ENCODE measurements at regions not wholly inside any gene's neighbourhood (a gene's known extent, or its start where the extent isn't known, plus 50 kb on each side); places are given as distances from the start of the nearest gene placed in this dataset.

DNA sequence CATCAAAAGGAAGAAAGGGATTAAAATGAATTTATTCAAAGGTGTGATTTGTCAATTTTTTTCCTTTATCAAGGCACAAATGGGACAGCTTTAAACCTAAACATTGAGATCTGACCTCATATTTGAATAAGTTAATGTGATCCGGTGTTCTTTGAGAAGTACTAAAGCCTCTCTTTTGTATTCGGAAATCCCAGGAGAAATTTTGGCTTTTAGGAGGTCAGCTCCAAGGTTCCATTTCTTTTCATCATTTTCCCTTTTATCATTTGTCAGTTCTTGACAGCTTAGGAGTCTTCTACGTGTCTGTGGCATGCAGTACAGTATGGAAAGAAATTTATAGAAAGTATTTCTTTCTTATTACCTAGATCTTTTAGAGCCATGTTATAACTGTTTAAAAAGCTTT, 873.4 kb upstream of the CDH8 start:
- no peak for FAIRE-seq

More for the DNA sequence above, 873.4 kb upstream of the CDH8 start:
- H2AFZ ChIP-seq (ENCODE audit: control insufficient read depth, low read depth, low read length) = no peak overlapping the region
- no peaks in the 10 kb centered on the region for H3K36me3 ChIP-seq (ENCODE audit: control insufficient read depth in 2 of 2, insufficient read depth in 2 of 2, low read length in 1 of 2)
- no peaks in the 10 kb centered on the region for H4K20me1 ChIP-seq (ENCODE audit: control insufficient read depth, insufficient read depth)
- in situ Hi-C loops (cut with MboI) = loop anchor here (10.0 kb wide), 1 partner anchor 65 kb away; no protein-coding TSS in a partner anchor
- POLR2A ChIA-PET = no interaction called here
- intact Hi-C loops (cut with micrococcal nuclease; ENCODE audit: unreplicated experiment) = no loop called here
- no peak overlapping the region for H3K9ac ChIP-seq (ENCODE audit: control insufficient read depth, insufficient read depth, low read length)
- H3K4me2 ChIP-seq (ENCODE audit: control insufficient read depth, insufficient read depth) = no peak overlapping the region
- H3K9me3 ChIP-seq (replicated peaks; ENCODE audit: control insufficient read depth, insufficient read depth, low read length) = no peaks in the 10 kb centered on the region
- BruUV-seq (replicated peaks) = no TSS peak
- H3K27ac ChIP-seq (ENCODE audit: control insufficient read depth, insufficient read depth) = no peak overlapping the region
- RAD21 ChIA-PET (ENCODE audit: unreplicated experiment) = no interaction called here
- TF ChIP-seq NFIC (IDR thresholded peaks at IDR 0.05; ENCODE audit: low read depth, low read length) (no peak), YY1 (IDR thresholded peaks at IDR 0.05; ENCODE audit: low read depth, low read length) (no peak), SUZ12 (IDR thresholded peaks at IDR 0.05; ENCODE audit: unreplicated experiment) (no peak), YBX1 (IDR thresholded peaks at IDR 0.05) (no peak), NKRF (conservative IDR thresholded peaks at IDR 0.05) (no peak), ZNF207 (IDR thresholded peaks at IDR 0.05; ENCODE audit: borderline replicate concordance) (no peak), SREBF1 (IDR thresholded peaks at IDR 0.05; ENCODE audit: low read length) (no peak), WRNIP1 (IDR thresholded peaks at IDR 0.05; ENCODE audit: borderline replicate concordance, low read depth, low read length) (no peak), RUNX3 (IDR thresholded peaks at IDR 0.05; ENCODE audit: low read length) (no peak), GATAD2B (conservative IDR thresholded peaks at IDR 0.05; ENCODE audit: low read depth) (no peak), RCOR1 (conservative IDR thresholded peaks at IDR 0.05; ENCODE audit: low read depth, low read length) (no peak)
- TF ChIP-seq, protein P1, sequence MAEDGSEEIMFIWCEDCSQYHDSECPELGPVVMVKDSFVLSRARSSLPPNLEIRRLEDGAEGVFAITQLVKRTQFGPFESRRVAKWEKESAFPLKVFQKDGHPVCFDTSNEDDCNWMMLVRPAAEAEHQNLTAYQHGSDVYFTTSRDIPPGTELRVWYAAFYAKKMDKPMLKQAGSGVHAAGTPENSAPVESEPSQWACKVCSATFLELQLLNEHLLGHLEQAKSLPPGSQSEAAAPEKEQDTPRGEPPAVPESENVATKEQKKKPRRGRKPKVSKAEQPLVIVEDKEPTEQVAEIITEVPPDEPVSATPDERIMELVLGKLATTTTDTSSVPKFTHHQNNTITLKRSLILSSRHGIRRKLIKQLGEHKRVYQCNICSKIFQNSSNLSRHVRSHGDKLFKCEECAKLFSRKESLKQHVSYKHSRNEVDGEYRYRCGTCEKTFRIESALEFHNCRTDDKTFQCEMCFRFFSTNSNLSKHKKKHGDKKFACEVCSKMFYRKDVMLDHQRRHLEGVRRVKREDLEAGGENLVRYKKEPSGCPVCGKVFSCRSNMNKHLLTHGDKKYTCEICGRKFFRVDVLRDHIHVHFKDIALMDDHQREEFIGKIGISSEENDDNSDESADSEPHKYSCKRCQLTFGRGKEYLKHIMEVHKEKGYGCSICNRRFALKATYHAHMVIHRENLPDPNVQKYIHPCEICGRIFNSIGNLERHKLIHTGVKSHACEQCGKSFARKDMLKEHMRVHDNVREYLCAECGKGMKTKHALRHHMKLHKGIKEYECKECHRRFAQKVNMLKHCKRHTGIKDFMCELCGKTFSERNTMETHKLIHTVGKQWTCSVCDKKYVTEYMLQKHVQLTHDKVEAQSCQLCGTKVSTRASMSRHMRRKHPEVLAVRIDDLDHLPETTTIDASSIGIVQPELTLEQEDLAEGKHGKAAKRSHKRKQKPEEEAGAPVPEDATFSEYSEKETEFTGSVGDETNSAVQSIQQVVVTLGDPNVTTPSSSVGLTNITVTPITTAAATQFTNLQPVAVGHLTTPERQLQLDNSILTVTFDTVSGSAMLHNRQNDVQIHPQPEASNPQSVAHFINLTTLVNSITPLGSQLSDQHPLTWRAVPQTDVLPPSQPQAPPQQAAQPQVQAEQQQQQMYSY (CRISPR knock-in tag; IDR thresholded peaks at IDR 0.05) = no peak
- TF ChIP-seq, protein P2, sequence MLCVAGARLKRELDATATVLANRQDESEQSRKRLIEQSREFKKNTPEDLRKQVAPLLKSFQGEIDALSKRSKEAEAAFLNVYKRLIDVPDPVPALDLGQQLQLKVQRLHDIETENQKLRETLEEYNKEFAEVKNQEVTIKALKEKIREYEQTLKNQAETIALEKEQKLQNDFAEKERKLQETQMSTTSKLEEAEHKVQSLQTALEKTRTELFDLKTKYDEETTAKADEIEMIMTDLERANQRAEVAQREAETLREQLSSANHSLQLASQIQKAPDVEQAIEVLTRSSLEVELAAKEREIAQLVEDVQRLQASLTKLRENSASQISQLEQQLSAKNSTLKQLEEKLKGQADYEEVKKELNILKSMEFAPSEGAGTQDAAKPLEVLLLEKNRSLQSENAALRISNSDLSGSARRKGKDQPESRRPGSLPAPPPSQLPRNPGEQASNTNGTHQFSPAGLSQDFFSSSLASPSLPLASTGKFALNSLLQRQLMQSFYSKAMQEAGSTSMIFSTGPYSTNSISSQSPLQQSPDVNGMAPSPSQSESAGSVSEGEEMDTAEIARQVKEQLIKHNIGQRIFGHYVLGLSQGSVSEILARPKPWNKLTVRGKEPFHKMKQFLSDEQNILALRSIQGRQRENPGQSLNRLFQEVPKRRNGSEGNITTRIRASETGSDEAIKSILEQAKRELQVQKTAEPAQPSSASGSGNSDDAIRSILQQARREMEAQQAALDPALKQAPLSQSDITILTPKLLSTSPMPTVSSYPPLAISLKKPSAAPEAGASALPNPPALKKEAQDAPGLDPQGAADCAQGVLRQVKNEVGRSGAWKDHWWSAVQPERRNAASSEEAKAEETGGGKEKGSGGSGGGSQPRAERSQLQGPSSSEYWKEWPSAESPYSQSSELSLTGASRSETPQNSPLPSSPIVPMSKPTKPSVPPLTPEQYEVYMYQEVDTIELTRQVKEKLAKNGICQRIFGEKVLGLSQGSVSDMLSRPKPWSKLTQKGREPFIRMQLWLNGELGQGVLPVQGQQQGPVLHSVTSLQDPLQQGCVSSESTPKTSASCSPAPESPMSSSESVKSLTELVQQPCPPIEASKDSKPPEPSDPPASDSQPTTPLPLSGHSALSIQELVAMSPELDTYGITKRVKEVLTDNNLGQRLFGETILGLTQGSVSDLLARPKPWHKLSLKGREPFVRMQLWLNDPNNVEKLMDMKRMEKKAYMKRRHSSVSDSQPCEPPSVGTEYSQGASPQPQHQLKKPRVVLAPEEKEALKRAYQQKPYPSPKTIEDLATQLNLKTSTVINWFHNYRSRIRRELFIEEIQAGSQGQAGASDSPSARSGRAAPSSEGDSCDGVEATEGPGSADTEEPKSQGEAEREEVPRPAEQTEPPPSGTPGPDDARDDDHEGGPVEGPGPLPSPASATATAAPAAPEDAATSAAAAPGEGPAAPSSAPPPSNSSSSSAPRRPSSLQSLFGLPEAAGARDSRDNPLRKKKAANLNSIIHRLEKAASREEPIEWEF (IDR thresholded peaks at IDR 0.05; ENCODE audit: insufficient replicate concordance, low read depth, low read length) = no peak
- no peaks in the 10 kb centered on the region for H3K79me2 ChIP-seq (ENCODE audit: control insufficient read depth, insufficient read depth, low read length)
- no peaks in the 10 kb centered on the region for H3K27me3 ChIP-seq (replicated peaks in 1 of 2; ENCODE audit: control insufficient read depth in 2 of 2, insufficient read depth in 2 of 2, low read length in 1 of 2)
- 29% methylated on average over 3 of the region's 3 CpGs for WGBS (ENCODE audit: insufficient coverage, insufficient replicate concordance, low lambda C conversion rate, missing lambda C conversion rate)
- DNase-seq (ENCODE audit: low read depth, low spot score) (no peak), ATAC-seq (no peak)
- H3K4me1 ChIP-seq (ENCODE audit: control insufficient read depth, insufficient read depth, low read length) = no peaks in the 10 kb centered on the region
- H3K4me3 ChIP-seq = no peak overlapping the region
- SMC1A ChIA-PET (ENCODE audit: uncharacterized antibody, unreplicated experiment) = no interaction called here
- CTCF ChIA-PET = no interaction called here
